ENCODE measurements at regions not wholly inside any gene's neighbourhood (a gene's known extent, or its start where the extent isn't known, plus 50 kb on each side); places are given as distances from the start of the nearest gene placed in this dataset.

GRCh38 chr12:75850721-75851462 is 180.7 kb downstream of the PHLDA1 start:
- peak overlapping the region; percentile 75 for H3K27ac ChIP-seq
- CTCF ChIA-PET, result interaction anchor here (0.6 kb wide), 2 partner anchors 13 to 181 kb away, joined by 3 read pairs; partner anchors contain the start of gene PHLDA1
- DNase-seq (ENCODE audit: low spot score), result peak; percentile 57
- no peak for TF ChIP-seq CTCF (conservative IDR thresholded peaks at IDR 0.05; ENCODE audit: low read depth)
- POLR2A ChIA-PET (ENCODE audit: low non-redundant PET), result no interaction called here

- ChIA-PET POLR2A (ENCODE audit: low non-redundant PET) (no interaction called here), CTCF (interaction anchor here (1.0 kb wide), 1 partner anchor 32 kb away, joined by 3 read pairs; no protein-coding TSS in a partner anchor)
- TF ChIP-seq CTCF (conservative IDR thresholded peaks at IDR 0.05; ENCODE audit: low read depth), result no peak
- no peak overlapping the region for H3K27ac ChIP-seq
- no peak for DNase-seq (ENCODE audit: low spot score)
Observed at GRCh38 chr12:75848961-75849360, 182.6 kb downstream of the PHLDA1 start.

GRCh38 chr12:75848431-75848925 is 183.1 kb downstream of the PHLDA1 start:
- TF ChIP-seq CTCF (conservative IDR thresholded peaks at IDR 0.05; ENCODE audit: low read depth), result no peak
- ChIA-PET POLR2A (ENCODE audit: low non-redundant PET) (no interaction called here), CTCF (interaction anchor here (0.6 to 1.0 kb wide), 2 partner anchors 31 to 216 kb away, joined by 3 read pairs; no protein-coding TSS in a partner anchor)
- no peak for DNase-seq (ENCODE audit: low spot score)
- no peak overlapping the region for H3K27ac ChIP-seq

GRCh38 chr12:75846102-75846501 is 185.5 kb downstream of the PHLDA1 start:
- no peak for DNase-seq (ENCODE audit: low spot score)
- POLR2A ChIA-PET (ENCODE audit: low non-redundant PET), result no interaction called here
- no peak overlapping the region for H3K27ac ChIP-seq
- TF ChIP-seq CTCF (conservative IDR thresholded peaks at IDR 0.05; ENCODE audit: low read depth), result no peak
- CTCF ChIA-PET, result interaction anchor here (0.6 kb wide), 1 partner anchor 166 kb away, joined by 3 read pairs; no protein-coding TSS in a partner anchor

GRCh38 chr12:75844985-75845384 is 186.6 kb downstream of the PHLDA1 start:
- CTCF ChIA-PET, result interaction anchor here (0.6 kb wide), 1 partner anchor 270 kb away, joined by 3 read pairs; no protein-coding TSS in a partner anchor
- H3K27ac ChIP-seq, result no peak overlapping the region
- TF ChIP-seq CTCF (conservative IDR thresholded peaks at IDR 0.05; ENCODE audit: low read depth), result no peak
- POLR2A ChIA-PET (ENCODE audit: low non-redundant PET), result no interaction called here
- DNase-seq (ENCODE audit: low spot score), result no peak

GRCh38 chr12:75844049-75844770 is 187.4 kb downstream of the PHLDA1 start:
- TF ChIP-seq CTCF (conservative IDR thresholded peaks at IDR 0.05; ENCODE audit: low read depth), result no peak
- DNase-seq (ENCODE audit: low spot score), result no peak
- H3K27ac ChIP-seq, result no peak overlapping the region
- ChIA-PET POLR2A (ENCODE audit: low non-redundant PET) (no interaction called here), CTCF (no interaction called here)

All from RWPE1 (cell line).